NOMO-1 treated with DMSO at 0.1 percent for 48 hours (cell line): ENCODE measurements at regions not wholly inside any gene's neighbourhood (a gene's known extent, or its start where the extent isn't known, plus 50 kb on each side); places are given as distances from the start of the nearest gene placed in this dataset.
A peak's percentile ranks its signal among the peaks of the same experiment; 100 is the strongest.
"Not testable (repeated sequence)": the region's sequence is repeated elsewhere in the genome, so short reads cannot be mapped to it uniquely, and the experiment has no call there.

Experiments
- DNase-seq: peaks from one replicate; lab custom pipeline; 2025; ENCODE audit not compliant: unreplicated experiment; lab: John Stamatoyannopoulos, UW

GRCh38 chr12:80045594-80045993 is 53.7 kb upstream of the OTOGL start:
- no peak for DNase-seq

GRCh38 chr12:80044694-80045046 is 54.7 kb upstream of the OTOGL start:
- no peak for DNase-seq

DNA sequence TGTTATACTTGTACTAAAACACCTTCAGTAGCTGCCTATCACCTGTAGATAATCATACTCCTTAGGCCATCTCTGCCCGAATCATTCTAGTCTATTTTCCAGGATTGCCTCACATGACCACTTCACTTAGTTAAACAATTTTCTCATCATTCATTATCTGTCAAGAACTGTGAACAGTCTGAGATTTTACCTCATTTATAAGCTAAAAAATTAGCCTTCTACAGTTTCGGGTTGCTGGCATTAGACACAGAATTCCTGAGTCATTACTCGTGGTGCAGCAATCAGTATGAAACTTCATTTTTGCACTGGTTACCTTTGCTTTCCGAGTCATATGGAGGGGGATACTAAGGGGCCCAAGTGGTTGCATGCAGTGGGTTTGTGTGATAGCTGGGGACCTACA is 57.6 kb upstream of the OTOGL start:
- DNase-seq = no peak

- no peak for DNase-seq
Measured at GRCh38 chr12:80041071-80041470, 58.3 kb upstream of the OTOGL start.

DNA sequence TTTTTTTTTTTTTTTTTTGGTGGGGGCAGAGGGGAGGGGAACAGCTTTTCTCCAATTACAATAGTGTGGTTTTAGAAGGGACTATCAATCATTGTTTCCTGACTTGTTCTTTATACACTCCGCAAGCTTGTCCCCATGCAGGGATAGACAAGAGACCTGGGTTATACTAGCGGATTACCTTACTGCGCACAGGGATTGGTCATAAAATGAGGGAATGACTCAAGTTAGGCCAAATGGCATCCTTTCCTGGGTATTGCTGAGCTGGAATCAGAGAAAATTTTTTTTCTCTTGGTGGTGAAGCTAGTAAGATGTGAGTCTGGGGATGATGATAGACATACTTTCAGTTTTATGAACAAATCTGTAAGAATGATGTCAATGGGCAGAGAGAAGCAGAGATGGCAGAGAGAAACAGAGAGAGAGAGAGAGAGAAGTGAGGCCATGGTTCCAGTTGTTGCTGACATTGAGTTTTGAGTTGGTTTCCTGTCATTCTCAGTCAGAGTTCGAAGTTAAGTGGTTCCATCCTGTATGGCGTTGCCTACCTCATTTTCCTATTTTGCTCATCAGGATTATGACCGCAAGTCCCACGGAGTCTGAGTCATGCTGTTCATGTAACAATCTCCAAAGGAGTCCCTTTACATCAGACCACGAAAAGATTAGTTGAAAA is 59.1 kb upstream of the OTOGL start:
- no peak for DNase-seq

GRCh38 chr12:80038062-80038560 is 61.2 kb upstream of the OTOGL start:
- DNase-seq = no peak

GRCh38 chr12:80033448-80033847 is 65.9 kb upstream of the OTOGL start:
- DNase-seq = no peak

DNA sequence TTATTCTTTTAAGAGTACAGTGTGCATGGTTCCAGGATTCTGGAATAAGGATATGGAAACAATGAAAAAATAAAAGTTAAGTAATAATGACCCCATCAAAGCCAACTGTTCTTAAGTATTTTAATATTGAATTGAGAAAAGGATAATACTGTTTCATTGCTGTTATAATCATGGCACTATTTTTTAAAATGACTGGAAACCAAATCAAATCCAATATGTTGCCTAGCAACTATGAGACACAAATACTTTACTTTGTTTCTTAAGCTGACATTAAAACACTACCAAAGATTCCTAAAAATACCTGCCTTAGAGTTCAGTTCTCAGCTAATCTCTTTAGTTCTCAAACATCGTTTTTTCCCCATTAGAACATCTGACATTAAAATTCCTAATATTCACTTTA is 66.4 kb upstream of the OTOGL start:
- DNase-seq = no peak

- no peak for DNase-seq
Measured at GRCh38 chr12:80031229-80031628, 68.1 kb upstream of the OTOGL start.

DNA sequence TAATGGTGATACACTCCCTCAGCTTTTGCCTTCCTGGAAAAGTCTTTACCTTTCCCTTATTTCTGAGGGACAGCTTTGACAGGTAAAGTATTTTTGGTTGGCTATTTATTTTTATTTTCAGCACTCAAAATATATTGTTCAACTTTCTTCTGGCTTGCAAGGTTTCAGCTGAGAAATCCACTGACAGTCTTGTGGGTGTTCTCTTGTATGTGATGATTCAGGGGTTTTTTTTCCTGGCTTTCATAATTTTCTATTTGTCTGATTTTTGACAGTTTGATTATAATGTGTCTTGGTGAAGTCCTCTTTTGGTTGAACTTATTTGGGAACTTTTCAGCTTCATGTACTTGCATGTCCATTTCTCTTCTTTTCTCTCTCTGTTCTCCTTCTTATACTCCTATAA is 73.7 kb upstream of the OTOGL start:
- no peak for DNase-seq

DNA sequence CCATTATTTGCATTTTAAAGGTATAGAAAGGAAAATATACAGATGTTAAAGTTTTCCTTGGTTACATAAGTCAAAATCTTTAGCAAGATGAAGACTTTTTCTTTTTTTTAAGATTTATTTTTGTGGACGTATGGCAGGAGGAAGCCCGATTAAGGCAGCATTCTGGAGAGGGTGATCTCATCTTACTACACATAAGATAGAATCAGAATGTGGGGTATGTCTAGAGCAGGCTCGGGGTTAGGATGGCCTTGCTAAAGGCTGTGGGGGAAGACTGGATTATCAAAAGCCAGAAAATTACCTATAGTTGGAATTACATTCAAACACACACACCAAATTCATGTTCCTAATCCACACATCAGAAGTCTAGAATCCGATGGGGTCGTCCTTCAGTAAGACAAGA is 79.6 kb upstream of the OTOGL start:
- no peak for DNase-seq

DNA sequence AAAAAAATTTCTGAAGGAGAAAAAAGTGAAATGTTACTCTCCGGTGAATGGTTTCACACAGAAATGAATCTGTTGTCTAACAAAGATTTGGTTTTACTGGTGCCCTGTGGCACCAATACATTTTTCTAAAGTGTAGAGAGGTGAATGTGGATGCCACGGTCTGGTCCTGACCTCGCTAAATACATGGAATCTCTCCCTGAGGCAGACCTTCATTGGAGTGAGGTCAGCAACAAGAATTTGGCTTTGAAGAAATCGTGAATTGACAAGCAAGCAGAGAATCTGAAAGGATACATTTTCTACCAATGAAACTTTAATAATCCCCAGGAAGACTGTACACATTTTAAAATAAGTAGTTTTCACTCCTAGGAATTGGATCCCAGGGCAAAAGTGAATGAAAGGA is 81.2 kb upstream of the OTOGL start:
- DNase-seq = no peak

DNA sequence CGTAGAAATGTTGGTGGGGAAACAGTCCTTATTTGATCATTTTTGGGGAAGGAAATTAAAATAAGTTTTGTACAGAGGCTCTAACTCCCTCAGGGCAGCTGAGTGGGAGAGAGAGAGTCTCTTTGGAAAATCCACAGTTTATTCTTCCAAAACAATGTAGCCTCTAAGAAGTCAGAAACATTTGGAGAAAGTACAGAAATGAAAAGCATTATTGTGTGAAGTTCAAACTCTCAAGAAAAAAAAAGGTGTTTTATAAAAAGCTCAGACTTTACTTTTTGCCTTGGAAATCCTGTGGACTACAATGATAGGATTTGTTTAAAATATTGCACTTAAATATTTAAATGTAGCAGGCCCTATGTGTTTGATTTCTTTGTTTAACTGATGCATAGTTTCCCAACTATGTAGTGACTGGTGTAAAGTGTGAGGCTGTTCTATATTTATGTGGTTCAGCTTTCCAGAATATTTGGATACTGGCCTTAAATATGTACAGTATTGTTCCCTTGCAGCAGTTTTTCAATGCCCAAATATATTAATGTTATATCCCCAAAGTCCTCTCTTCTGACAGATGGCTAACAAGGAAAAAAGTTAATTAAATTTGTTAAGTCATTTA is 82.0 kb upstream of the OTOGL start:
- DNase-seq = no peak

GRCh38 chr12:80016684-80017083 is 81.8 kb upstream of the PPP1R12A start:
- no peak for DNase-seq

- DNase-seq = no peak
Measured at GRCh38 chr12:80015660-80016059, 80.8 kb upstream of the PPP1R12A start.

DNA sequence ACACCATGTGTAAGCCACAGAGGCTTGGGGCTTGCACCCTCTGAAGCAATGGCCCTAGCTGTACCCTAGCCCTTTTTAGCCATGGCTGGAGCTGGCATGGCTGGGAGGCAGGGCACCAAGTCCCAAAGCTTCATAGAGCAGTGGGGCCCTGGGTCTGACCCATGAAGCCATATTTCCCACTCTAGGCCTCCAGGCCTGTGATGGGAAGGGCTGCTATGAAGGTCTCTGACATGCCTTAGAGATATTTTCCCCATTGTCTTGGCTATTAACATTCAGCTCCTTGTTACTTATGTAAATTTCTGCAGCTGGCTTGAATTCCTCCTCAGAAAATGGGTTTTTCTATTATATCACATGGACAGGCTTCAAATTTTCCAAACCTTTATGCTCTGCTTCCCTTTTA is 68.8 kb upstream of the PPP1R12A start:
- not testable (repeated sequence) for DNase-seq

DNA sequence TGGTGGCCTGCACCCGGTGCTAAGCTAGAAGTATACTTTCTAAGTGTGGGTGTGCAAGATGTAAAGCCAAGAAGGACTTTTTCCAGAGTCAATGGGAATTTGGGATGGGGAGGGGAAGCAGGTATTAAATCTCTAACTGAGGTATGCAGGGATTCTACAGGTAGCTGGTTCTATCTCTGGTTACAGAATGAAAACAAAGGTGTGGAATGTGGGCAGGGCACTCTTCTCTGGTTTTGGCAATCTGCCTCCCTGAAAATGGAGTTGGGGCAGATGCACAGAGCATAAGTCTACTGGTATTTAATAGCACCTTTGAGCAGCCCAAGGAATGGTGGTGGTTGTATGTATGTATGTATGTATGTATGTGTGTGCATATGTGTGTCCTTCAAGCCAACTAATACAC is 66.7 kb upstream of the PPP1R12A start:
- no peak for DNase-seq

- no peak for DNase-seq
Measured at GRCh38 chr12:80000831-80001230, 65.9 kb upstream of the PPP1R12A start.

GRCh38 chr12:79998554-79998953 is 63.7 kb upstream of the PPP1R12A start:
- no peak for DNase-seq

DNA sequence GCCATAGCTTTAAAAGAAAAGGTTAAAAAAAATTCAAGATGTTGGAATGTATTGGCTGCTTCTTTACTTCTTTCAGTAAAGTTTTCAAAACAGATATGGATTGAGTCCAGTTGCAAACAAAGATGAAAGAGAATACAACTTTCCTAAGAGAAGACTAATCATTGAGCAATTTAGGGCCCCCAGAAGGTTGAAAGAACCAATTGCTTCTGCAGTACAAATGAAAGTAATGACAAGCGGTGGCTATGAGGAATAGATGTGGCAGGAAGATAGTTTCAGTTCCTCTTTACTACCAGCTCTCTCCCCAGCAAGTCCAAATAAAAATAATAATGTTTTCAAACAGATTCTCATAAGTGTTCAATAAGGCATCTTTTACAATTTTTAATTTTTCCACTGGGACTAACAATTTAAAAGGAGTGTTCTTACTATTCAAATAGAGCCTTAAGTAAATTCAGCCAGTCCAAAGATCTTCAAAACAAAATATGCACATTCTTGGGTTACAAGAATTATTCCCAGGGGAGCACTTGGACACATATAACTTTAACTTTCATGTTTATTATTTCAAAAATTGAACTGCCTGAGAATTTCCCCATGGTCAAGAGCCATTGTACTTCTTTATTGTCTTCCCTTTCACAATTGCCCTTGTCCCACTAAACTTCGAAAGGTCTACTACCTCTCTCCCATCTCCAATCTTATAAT is 62.3 kb upstream of the PPP1R12A start:
- DNase-seq = peak; percentile 91

DNA sequence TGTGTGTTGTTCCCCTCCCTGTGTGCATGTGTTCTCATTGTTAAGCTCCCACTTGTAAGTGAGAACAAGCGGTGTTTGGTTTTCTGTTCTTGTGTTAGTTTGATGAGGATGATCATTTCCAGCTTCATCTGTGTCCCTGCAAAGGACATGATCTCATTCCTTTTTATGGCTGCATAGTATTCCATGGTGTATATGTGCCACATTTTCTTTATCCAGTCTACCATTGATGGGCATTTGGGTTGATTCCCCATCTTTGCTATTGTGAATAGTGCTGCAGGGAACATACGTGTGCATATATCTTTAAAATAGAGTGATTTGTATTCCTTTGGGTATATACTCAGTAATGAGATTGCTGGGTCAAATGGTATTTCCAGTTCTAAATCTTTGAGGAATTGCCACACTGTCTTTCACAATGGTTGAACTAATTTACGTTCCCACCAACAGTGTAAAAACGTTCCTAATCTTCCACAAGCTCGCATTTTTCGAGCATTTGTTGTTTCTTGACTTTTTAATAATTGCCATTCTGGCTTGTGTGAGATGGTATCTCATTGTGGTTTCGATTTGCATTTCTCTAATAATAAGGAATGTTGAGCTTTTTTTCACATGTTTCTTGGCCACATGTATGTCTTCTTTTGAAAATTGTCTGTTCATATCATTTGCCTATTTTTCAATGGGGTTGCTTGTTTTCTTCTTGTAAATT is 60.6 kb upstream of the PPP1R12A start:
- not testable (repeated sequence) for DNase-seq
